HCT116 (cell line): ENCODE measurements at regions not wholly inside any gene's neighbourhood (a gene's known extent, or its start where the extent isn't known, plus 50 kb on each side); places are given as distances from the start of the nearest gene placed in this dataset.

Source experiments
- CBX3 ChIP-seq: IDR thresholded peaks from 2 replicates; pipeline ENCODE4 v1.6.1; 2012; ENCODE audit warnings: low read depth
- EZH2 ChIP-seq: fragments of 200-600 bp; sonication (generic); IDR thresholded peaks from 2 replicates; pipeline ENCODE4 v1.6.1; 2017; ENCODE audit warnings: antibody characterized with exemption, mixed run types
- POLR2A ChIP-seq: IDR thresholded peaks from 2 replicates; pipeline ENCODE4 v1.7.0; 2011; ENCODE audit warnings: borderline replicate concordance; ENCODE audit not compliant: insufficient read depth, insufficient read length; ENCODE audit errors: extremely low read depth
- RAD21 ChIP-seq: IDR thresholded peaks from 2 replicates; pipeline ENCODE4 v1.6.1; 2012; ENCODE audit warnings: low read depth, mild to moderate bottlenecking
- YY1 ChIP-seq: IDR thresholded peaks from 2 replicates; pipeline ENCODE4 v1.6.1; 2011; ENCODE audit warnings: low read length, low read depth, moderate library complexity, mild to moderate bottlenecking; ENCODE audit not compliant: insufficient replicate concordance; ENCODE audit errors: extremely low read depth
- TF ChIP-seq, protein P1 (sequence below), 3 experiments: fragments of 200-600 bp in 1 of 3; sonication (generic) in 1 of 3; IDR thresholded peaks in 2 of 3; conservative IDR thresholded peaks in 1 of 3; 2 replicates each; pipeline ENCODE4 v1.5.1; 2012 to 2017; ENCODE audit warnings: low read depth in 2 of 3, low read length in 2 of 3, antibody characterized with exemption in 1 of 3, borderline replicate concordance in 1 of 3, control low read depth in 1 of 3, mild to moderate bottlenecking in 1 of 3, mixed read lengths in 1 of 3, mixed run types in 1 of 3, moderate library complexity in 1 of 3; ENCODE audit not compliant: insufficient read depth in 1 of 3
- TF ChIP-seq, protein P2 (sequence below): IDR thresholded peaks from 2 replicates; pipeline ENCODE4 v1.6.1; 2012; ENCODE audit warnings: low read depth
- TF ChIP-seq, protein P3 (sequence below): IDR thresholded peaks from 2 replicates; pipeline ENCODE4 v1.6.1; 2011; ENCODE audit warnings: mild to moderate bottlenecking, low read length, moderate library complexity; ENCODE audit not compliant: insufficient replicate concordance; ENCODE audit errors: extremely low read depth

DNA sequence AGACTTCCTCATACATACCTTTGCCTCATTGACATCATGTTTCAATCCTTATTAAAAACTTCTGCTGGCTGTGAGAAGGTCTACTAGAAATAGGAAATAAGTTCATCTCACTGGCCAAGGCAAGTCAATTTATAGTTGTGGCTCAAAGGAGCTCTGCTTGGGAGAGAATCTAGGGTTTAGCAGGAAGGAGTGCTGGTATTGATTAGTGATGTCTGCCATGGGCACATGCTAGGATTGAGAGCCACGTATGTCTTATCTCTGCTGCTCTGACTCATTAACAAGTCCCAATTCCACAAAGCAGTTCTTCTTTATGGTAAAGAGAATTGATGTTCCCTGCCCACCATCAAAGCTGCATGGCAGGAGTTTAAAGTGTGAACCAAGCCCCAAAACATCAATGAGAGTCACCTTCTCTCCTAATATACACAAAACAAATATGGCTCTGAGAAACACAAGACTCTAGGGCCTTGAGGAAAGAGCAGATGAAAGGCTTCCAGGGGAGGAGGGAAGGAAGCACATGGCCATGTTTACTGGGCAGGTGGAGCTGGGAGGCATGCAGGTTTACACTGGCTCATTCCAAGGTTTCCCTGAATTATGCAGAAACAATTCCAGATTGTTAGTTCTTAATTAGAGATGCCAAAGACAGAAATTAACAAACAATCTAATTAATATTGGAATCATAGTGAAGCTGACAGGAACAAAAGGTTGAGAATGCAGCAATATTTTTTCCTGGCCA is 931.9 kb upstream of the TMEM132C start:
- TF ChIP-seq POLR2A (no peak), RAD21 (no peak), YY1 (no peak), CBX3 (no peak), EZH2 (no peak)
- TF ChIP-seq, protein P1, sequence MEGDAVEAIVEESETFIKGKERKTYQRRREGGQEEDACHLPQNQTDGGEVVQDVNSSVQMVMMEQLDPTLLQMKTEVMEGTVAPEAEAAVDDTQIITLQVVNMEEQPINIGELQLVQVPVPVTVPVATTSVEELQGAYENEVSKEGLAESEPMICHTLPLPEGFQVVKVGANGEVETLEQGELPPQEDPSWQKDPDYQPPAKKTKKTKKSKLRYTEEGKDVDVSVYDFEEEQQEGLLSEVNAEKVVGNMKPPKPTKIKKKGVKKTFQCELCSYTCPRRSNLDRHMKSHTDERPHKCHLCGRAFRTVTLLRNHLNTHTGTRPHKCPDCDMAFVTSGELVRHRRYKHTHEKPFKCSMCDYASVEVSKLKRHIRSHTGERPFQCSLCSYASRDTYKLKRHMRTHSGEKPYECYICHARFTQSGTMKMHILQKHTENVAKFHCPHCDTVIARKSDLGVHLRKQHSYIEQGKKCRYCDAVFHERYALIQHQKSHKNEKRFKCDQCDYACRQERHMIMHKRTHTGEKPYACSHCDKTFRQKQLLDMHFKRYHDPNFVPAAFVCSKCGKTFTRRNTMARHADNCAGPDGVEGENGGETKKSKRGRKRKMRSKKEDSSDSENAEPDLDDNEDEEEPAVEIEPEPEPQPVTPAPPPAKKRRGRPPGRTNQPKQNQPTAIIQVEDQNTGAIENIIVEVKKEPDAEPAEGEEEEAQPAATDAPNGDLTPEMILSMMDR (IDR thresholded peaks at IDR 0.05 in 2 of 3, conservative IDR thresholded peaks at IDR 0.05 in 1 of 3; ENCODE audit: borderline replicate concordance in 1 of 3, insufficient read depth in 1 of 3, low read depth in 2 of 3, low read length in 2 of 3): no peak
- TF ChIP-seq, protein P2, sequence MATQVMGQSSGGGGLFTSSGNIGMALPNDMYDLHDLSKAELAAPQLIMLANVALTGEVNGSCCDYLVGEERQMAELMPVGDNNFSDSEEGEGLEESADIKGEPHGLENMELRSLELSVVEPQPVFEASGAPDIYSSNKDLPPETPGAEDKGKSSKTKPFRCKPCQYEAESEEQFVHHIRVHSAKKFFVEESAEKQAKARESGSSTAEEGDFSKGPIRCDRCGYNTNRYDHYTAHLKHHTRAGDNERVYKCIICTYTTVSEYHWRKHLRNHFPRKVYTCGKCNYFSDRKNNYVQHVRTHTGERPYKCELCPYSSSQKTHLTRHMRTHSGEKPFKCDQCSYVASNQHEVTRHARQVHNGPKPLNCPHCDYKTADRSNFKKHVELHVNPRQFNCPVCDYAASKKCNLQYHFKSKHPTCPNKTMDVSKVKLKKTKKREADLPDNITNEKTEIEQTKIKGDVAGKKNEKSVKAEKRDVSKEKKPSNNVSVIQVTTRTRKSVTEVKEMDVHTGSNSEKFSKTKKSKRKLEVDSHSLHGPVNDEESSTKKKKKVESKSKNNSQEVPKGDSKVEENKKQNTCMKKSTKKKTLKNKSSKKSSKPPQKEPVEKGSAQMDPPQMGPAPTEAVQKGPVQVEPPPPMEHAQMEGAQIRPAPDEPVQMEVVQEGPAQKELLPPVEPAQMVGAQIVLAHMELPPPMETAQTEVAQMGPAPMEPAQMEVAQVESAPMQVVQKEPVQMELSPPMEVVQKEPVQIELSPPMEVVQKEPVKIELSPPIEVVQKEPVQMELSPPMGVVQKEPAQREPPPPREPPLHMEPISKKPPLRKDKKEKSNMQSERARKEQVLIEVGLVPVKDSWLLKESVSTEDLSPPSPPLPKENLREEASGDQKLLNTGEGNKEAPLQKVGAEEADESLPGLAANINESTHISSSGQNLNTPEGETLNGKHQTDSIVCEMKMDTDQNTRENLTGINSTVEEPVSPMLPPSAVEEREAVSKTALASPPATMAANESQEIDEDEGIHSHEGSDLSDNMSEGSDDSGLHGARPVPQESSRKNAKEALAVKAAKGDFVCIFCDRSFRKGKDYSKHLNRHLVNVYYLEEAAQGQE: no peak
- TF ChIP-seq, protein P3, sequence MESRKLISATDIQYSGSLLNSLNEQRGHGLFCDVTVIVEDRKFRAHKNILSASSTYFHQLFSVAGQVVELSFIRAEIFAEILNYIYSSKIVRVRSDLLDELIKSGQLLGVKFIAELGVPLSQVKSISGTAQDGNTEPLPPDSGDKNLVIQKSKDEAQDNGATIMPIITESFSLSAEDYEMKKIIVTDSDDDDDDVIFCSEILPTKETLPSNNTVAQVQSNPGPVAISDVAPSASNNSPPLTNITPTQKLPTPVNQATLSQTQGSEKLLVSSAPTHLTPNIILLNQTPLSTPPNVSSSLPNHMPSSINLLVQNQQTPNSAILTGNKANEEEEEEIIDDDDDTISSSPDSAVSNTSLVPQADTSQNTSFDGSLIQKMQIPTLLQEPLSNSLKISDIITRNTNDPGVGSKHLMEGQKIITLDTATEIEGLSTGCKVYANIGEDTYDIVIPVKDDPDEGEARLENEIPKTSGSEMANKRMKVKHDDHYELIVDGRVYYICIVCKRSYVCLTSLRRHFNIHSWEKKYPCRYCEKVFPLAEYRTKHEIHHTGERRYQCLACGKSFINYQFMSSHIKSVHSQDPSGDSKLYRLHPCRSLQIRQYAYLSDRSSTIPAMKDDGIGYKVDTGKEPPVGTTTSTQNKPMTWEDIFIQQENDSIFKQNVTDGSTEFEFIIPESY: no peak
